B cell (primary cell): ENCODE measurements at regions not wholly inside any gene's neighbourhood (a gene's known extent, or its start where the extent isn't known, plus 50 kb on each side); places are given as distances from the start of the nearest gene placed in this dataset.
"Not testable (repeated sequence)": the region's sequence is repeated elsewhere in the genome, so short reads cannot be mapped to it uniquely, and the experiment has no call there.

Source experiments
- ATAC-seq: fragments of 200-7000 bp; cut with Tn5 transposase; one replicate; pipeline ENCODE4 v1.10.0; 2021; ENCODE audit warnings: low read depth, mild to moderate bottlenecking, moderate number of reproducible peaks, moderate library complexity
- CTCF ChIA-PET: fragments of 350-600 bp; sonication (Branson Sonifier 250); formaldehyde crosslinking; loops from one replicate; lab custom pipeline; 2021; ENCODE audit warnings: antibody characterized with exemption, inconsistent platforms; lab: Charles Lee
- POLR2A ChIA-PET: fragments of 350-600 bp; sonication (Branson Sonifier 250); formaldehyde crosslinking; loops from one replicate; lab custom pipeline; 2021; ENCODE audit warnings: antibody characterized with exemption; lab: Charles Lee
- DNase-seq: peaks from one replicate; pipeline ENCODE4 v3.0.0; 2013
- H2AFZ ChIP-seq: 2 replicates; pipeline ENCODE4 v1.6.1; 2012; ENCODE audit warnings: mild to moderate bottlenecking, low read depth, low read length; ENCODE audit not compliant: insufficient read depth, poor library complexity, severe bottlenecking
- H3K27ac ChIP-seq, 2 donors: 1 replicate in 1 of 2; 2 replicates in 1 of 2; pipeline ENCODE4 v1.5.1; 2012 to 2013; ENCODE audit warnings: low read length in 2 of 2, mild to moderate bottlenecking in 2 of 2, moderate library complexity in 1 of 2
- H3K27me3 ChIP-seq, 4 experiments: fragments of 200-600 bp in 1 of 4; sonication (generic) in 1 of 4; replicated peaks in 1 of 4; 1 replicate in 2 of 4; 2 replicates in 2 of 4; pipeline versions ENCODE4 v1.6.1 to v1.7.0; 2013 to 2016; ENCODE audit warnings: low read length in 3 of 4, mild to moderate bottlenecking in 2 of 4, mixed read lengths in 1 of 4, moderate library complexity in 1 of 4; ENCODE audit not compliant: insufficient read depth in 4 of 4, control insufficient read depth in 3 of 4; ENCODE audit errors: control extremely low read depth in 1 of 4
- H3K36me3 ChIP-seq, 2 experiments: replicated peaks in 1 of 2; 1 replicate in 1 of 2; 2 replicates in 1 of 2; pipeline versions ENCODE4 v1.6.1 to v1.7.1; 2013; ENCODE audit warnings: low read length in 1 of 2; ENCODE audit not compliant: insufficient read depth in 2 of 2, control insufficient read depth in 1 of 2; ENCODE audit errors: control extremely low read depth in 1 of 2, extremely low read depth in 1 of 2
- H3K4me1 ChIP-seq, 2 donors: fragments of 200-600 bp in 1 of 2; sonication (generic) in 1 of 2; 1 replicate in 1 of 2; 2 replicates in 1 of 2; pipeline versions ENCODE4 v1.5.1 to v1.6.1; 2013 to 2017; ENCODE audit warnings: low read length in 2 of 2; ENCODE audit not compliant: control insufficient read depth in 2 of 2, insufficient read depth in 2 of 2
- H3K4me2 ChIP-seq: replicated peaks from 2 replicates; pipeline ENCODE3; 2012; ENCODE audit warnings: mild to moderate bottlenecking, low read depth, low read length; ENCODE audit not compliant: poor library complexity, severe bottlenecking
- H3K4me3 ChIP-seq, 5 experiments: fragments of 200-600 bp in 1 of 5; sonication (generic) in 1 of 5; 1 replicate in 3 of 5; 2 replicates in 2 of 5; pipeline versions ENCODE4 v1.5.1 to v1.7.0; 2011 to 2016; ENCODE audit warnings: low read length in 4 of 5, mild to moderate bottlenecking in 4 of 5, low read depth in 2 of 5, control low read depth in 1 of 5, moderate library complexity in 1 of 5; ENCODE audit not compliant: insufficient read depth in 1 of 5; ENCODE audit errors: control extremely low read depth in 1 of 5, extremely low read depth in 1 of 5
- H3K79me2 ChIP-seq: fragments of 200-600 bp; sonication (generic); one replicate; pipeline ENCODE4 v1.6.0; 2016; ENCODE audit warnings: low read length; ENCODE audit not compliant: control insufficient read depth, insufficient read depth
- H3K9ac ChIP-seq: fragments of 200-600 bp; sonication (generic); 2 replicates; pipeline ENCODE4 v1.6.1; 2017; ENCODE audit warnings: mild to moderate bottlenecking, low read length, moderate library complexity
- H3K9me3 ChIP-seq, 3 donors: one replicate each; pipeline versions ENCODE4 v1.6.1 to v1.7.1; 2013; ENCODE audit warnings: low read length in 2 of 3; ENCODE audit not compliant: control insufficient read depth in 2 of 3, insufficient read depth in 1 of 3; ENCODE audit errors: control extremely low read depth in 1 of 3
- H4K20me1 ChIP-seq: 2 replicates; pipeline ENCODE4 v1.6.0; 2012; ENCODE audit warnings: mild to moderate bottlenecking, low read length; ENCODE audit not compliant: insufficient read depth, control insufficient read depth, poor library complexity, severe bottlenecking
- H3K27ac Mint-ChIP-seq: one replicate; pipeline ENCODE4 v1.8.0; 2021; ENCODE audit warnings: mixed read lengths
- H3K27me3 Mint-ChIP-seq: one replicate; pipeline ENCODE4 v1.8.0; 2021; ENCODE audit warnings: mixed read lengths
- H3K4me1 Mint-ChIP-seq: one replicate; pipeline ENCODE4 v1.8.0; 2021; ENCODE audit warnings: mixed read lengths
- H3K4me3 Mint-ChIP-seq: one replicate; pipeline ENCODE4 v1.8.0; 2021; ENCODE audit warnings: mixed read lengths
- H3K9me3 Mint-ChIP-seq: one replicate; pipeline ENCODE4 v1.8.0; 2022; ENCODE audit warnings: mixed read lengths; ENCODE audit not compliant: insufficient read depth
- CTCF ChIP-seq: fragments of 200-600 bp; IDR thresholded peaks from one replicate; pipeline ENCODE4 v1.8.0; 2022; ENCODE audit warnings: antibody characterized with exemption, mild to moderate bottlenecking
- EZH2 ChIP-seq: IDR thresholded peaks from 2 replicates; pipeline ENCODE4 v1.6.1; 2012; ENCODE audit warnings: borderline replicate concordance, low read depth, mild to moderate bottlenecking, moderate library complexity, low read length; ENCODE audit not compliant: insufficient read depth, poor library complexity, severe bottlenecking
- WGBS: methylation state at CpG from one replicate; pipeline ENCODE4 v1.1.5; 2013; ENCODE audit warnings: missing lambda C conversion rate; ENCODE audit not compliant: insufficient coverage; 5-methylcytosine and 5-hydroxymethylcytosine counted together
- intact Hi-C: fragments of 100-400 bp; cut with micrococcal nuclease; formaldehyde crosslinking; loops from one replicate; pipeline ENCODE4 v1.10.0; 2022

DNA sequence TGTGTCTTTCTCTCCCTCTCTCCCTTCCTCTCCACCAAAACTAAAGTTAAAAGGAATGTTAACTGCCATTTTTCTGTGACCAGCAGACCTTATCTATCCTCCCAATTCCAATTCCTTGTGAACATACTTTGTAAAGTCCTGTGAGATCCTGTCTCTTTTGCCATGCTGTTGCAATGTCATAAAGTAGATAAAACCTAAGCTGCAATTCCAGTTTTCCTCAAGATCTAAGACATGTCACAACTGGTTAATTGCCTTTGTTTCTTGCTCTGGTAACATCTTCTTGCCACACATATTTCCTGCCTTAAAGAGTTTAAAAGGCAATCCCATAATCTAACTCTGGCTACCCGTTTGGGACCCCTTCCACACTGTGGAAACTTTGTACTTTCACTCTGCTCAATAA is 188.7 kb downstream of the PYDC2 start:
- intact Hi-C loops = no loop called here
- Histone ChIP-seq H3K4me3 (no peak overlapping the region), H3K36me3 (no peaks in the 10 kb centered on the region), H4K20me1 (no peaks in the 10 kb centered on the region), H3K4me1 (no peaks in the 10 kb centered on the region), H3K27me3 (no peaks in the 10 kb centered on the region), H3K27ac (no peak overlapping the region), H3K9me3 (peaks cover 0 to 8% (median 0%) of the 10 kb centered on the region in 3 donors), H3K4me2 (no peak overlapping the region), H2AFZ (no peak overlapping the region), H3K9ac (no peak overlapping the region), H3K79me2 (no peaks in the 10 kb centered on the region)
- Mint-ChIP-seq H3K9me3 (peaks cover 10% of the 10 kb centered on the region), H3K27me3 (peaks cover 3% of the 10 kb centered on the region), H3K4me3 (no peak overlapping the region), H3K27ac (no peak overlapping the region), H3K4me1 (no peaks in the 10 kb centered on the region)
- DNase-seq (no peak), ATAC-seq (no peak)
- TF ChIP-seq EZH2 = no peak
- TF ChIP-seq CTCF = no peak
- 67% methylated on average over 1 of the region's 1 CpG for WGBS
- CTCF ChIA-PET = no interaction called here
- POLR2A ChIA-PET = no interaction called here

DNA sequence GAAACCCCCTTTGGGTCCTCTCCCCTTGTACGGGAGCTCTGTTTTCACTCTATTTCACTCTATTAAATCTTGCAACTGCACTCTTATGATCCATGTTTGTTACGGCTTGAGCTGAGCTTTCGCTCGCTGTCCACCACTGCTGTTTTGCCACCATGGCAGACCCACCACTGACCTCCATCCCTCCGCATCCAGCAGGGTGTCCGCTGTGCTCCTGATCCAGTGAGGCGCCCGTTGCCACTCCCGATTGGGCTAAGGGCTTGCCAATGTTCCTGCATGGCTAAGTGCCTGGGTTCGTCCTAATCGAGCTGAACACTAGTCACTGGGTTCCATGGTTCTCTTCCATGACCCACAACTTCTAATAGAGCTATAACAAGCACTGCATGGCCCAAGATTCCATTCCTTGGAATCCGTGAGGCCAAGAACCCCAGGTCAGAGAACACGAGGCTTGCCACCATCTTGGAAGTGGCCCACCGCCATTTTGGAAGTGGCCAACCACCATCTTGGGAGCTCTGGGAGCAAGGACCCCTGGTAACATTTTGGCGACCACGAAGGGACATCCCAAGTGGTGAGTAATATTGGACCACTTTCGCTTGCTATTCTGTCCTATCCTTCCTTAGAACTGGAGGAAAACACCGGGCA is 197.9 kb downstream of the PYDC2 start:
- POLR2A ChIA-PET, DNase-seq, H3K9me3 Mint-ChIP-seq, H3K4me3 ChIP-seq, H4K20me1 ChIP-seq, H3K4me1 Mint-ChIP-seq, H3K4me2 ChIP-seq, intact Hi-C loops, H3K79me2 ChIP-seq, H2AFZ ChIP-seq, H3K36me3 ChIP-seq, H3K27ac Mint-ChIP-seq, ATAC-seq, H3K4me1 ChIP-seq, H3K4me3 Mint-ChIP-seq, H3K9me3 ChIP-seq, H3K27ac ChIP-seq, H3K27me3 Mint-ChIP-seq, H3K9ac ChIP-seq, H3K27me3 ChIP-seq: not testable (repeated sequence)
- CTCF ChIA-PET = interaction anchor here (0.6 kb wide), 1 partner anchor 243 kb away, joined by 3 read pairs; no protein-coding TSS in a partner anchor
- WGBS = 93% methylated on average over 17 of the region's 18 CpGs

GRCh38 chr3:191662150-191662549 is 201.2 kb downstream of the PYDC2 start:
- H3K27ac ChIP-seq, H3K79me2 ChIP-seq, H3K27me3 ChIP-seq, H2AFZ ChIP-seq, H3K9me3 Mint-ChIP-seq, H3K4me1 ChIP-seq, CTCF ChIA-PET, H3K4me1 Mint-ChIP-seq, H3K27ac Mint-ChIP-seq, H3K36me3 ChIP-seq, H4K20me1 ChIP-seq, ATAC-seq, POLR2A ChIA-PET, H3K9me3 ChIP-seq, H3K4me2 ChIP-seq, H3K4me3 ChIP-seq, H3K9ac ChIP-seq, H3K27me3 Mint-ChIP-seq, H3K4me3 Mint-ChIP-seq, DNase-seq, intact Hi-C loops: not testable (repeated sequence)
- 100% methylated on average over 3 of the region's 5 CpGs for WGBS
